ENCODE measurements at regions not wholly inside any gene's neighbourhood (a gene's known extent, or its start where the extent isn't known, plus 50 kb on each side); places are given as distances from the start of the nearest gene placed in this dataset.
A peak's percentile ranks its signal among the peaks of the same experiment; 100 is the strongest.

DNA sequence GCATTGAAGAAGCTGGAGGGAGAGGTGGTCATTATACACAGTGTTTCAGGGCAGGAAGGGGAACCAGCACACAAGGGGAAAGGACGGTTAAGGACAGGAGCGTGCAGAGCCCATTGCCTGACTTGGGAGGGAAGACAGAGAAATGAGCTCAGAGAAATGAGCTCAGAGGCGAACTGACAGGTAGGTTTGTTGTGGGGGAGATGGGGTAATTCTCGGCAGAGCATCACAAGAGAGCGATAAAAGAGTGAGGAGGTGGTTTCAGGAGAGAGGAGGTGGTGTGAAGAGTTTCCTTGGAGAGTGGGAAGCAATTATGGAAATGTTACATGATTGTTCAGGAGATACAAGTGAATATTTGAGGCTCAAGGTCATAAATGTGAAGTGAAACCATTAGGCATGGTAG is 61.0 kb downstream of the MRGPRX1 start:
- DNase-seq, result no peak

DNA sequence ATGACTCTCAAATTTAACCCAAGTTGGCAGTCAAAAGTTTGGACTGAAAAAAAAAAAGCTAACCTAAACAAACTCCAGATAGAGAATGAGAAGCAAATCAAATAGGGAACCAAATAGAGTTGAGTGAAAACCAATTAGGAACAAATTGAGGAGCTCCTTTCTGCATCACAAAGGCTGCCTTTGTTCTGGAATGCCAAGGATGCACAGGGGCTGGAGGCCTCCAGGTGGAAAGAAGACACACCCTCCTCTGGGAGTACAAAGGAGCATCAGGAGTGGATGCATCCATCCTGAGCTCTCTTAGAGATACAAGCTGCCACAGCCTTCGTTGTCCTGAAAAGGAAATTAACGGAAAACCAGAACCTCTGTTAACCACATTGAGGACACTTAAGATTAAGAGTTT is 73.3 kb downstream of the MRGPRX1 start:
- DNase-seq, result no peak

DNA sequence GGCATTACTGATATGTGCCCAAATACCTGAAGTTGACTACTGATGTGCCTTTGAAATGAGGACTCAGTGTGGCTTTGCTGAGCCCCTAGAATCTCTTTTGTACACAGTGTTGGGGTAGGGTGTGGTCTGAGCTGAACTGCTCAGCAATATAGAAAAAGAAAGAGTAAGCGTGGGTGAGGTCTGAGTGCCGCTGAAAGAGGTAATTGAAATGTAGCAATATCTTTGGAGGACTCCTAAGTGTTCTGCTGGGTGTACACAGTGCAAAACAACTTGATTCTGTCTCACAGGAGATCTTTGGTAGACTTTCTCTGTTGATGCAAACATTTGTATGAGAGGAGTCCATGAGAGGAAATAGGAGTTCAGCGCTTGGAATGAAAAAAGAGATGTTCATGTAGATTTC is 73.7 kb upstream of the PTPN5 start:
- no peak for DNase-seq

DNA sequence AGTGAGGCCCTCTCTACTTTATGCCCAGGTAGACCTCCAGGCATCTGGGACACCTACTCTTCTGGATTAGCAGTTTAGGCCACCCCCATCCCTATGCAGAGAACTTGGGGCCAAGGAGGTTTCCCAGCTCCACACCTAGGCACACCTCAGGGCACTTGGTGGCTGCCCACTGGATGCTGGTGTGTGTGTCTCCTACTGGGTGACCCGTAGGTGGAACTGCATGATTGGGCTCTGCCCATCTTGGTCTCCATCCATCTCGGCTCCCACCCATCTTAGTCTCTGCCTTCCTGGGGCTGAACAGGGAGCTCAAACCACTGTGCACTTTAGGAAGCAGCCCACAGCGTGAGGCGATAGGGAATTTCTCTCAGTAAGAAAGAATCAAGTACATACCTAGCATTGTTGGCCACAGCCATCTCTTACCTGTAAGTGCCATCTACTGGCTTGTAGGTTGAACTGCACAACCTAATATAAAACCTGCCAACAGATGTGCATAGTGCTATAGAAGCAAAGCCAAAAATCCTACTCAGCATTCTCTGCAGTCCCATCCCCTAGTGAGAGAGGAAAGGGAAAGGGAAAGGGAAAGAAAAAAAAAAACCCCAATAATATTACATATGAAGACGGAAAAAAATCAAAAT is 61.6 kb upstream of the PTPN5 start:
- DNase-seq, result peak; percentile 14

DNA sequence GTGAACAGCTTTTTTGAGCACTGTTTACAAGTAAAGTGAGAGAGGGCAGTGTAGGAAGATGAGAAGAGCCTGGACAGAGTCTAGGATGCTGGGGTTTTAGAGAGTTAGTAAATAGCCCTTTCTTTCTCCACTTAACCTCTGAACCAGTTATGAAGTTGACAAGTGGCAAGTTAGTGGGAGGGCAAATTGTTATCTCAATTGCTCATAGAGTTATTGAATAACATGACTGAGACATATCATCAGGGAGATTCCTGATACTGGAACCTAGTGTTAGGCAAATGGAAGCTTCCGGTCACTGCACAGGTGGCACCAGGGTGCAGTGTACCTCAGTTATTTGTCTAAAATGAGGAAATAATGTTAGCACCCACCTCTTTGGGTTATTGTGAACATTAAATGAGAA is 57.8 kb upstream of the PTPN5 start:
- DNase-seq, result no peak

DNA sequence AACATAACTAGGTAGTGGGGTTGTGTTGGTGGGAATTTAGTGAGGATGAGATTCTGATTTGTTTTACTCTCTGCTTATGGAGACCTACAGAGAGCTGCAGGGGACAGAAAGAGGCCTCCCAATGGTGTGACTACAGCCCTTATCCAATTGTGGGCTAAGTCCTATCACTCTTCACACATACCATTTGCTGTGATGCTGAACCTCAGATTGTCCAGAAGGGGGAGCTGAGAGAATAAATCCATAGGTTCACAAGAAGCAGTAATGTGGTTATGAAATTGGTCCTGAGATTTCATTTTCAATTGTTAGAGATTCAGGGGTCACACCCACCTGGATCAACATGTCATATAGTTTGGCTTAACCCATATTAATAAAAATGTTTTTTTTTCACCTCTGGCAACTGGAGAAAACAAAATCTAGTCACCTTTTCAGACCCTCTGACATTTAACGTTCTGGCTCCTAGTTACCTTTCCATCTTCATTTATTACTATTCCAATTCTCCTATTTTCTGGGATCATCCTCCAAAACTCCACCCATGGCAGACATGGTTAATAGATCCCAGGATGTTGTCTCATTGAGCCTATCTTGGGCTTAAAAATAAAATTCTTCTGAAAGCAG is 53.3 kb upstream of the PTPN5 start:
- peak; percentile 26 for DNase-seq
